BJ (cell line): ENCODE measurements at regions not wholly inside any gene's neighbourhood (a gene's known extent, or its start where the extent isn't known, plus 50 kb on each side); places are given as distances from the start of the nearest gene placed in this dataset.

Source experiments
- CTCF ChIA-PET: fragments of 350-600 bp; formaldehyde crosslinking; extraction: SDS; loops from one replicate; lab custom pipeline; 2021; ENCODE audit warnings: antibody characterized with exemption, inconsistent platforms; lab: Yijun Ruan, JAX
- POLR2A ChIA-PET: fragments of 300-600 bp; sonication (Branson Sonifier 250); formaldehyde crosslinking; extraction: SDS; loops from one replicate; lab custom pipeline; 2021; ENCODE audit warnings: antibody characterized with exemption; lab: Charles Lee
- DNase-seq: peaks from one replicate; pipeline ENCODE4 v3.0.0-alpha.2; 2011; ENCODE audit warnings: low read depth
- H3K27me3 ChIP-seq: 2 replicates; pipeline ENCODE4 v1.6.0; 2011; ENCODE audit warnings: low read length; ENCODE audit not compliant: control insufficient read depth, insufficient read depth
- H3K36me3 ChIP-seq: 2 replicates; pipeline ENCODE4 v1.5.1; 2011; ENCODE audit warnings: low read length; ENCODE audit not compliant: control insufficient read depth, insufficient read depth
- H3K4me3 ChIP-seq: 2 replicates; pipeline ENCODE4 v1.5.1; 2011; ENCODE audit warnings: low read depth, mild to moderate bottlenecking, control low read depth, low read length
- TF ChIP-seq, protein P1 (sequence below): IDR thresholded peaks from 2 replicates; pipeline ENCODE4 v1.5.1; 2011; ENCODE audit warnings: low read depth, mild to moderate bottlenecking, control low read depth, inconsistent platforms, low read length, moderate library complexity; ENCODE audit not compliant: insufficient read depth

DNA sequence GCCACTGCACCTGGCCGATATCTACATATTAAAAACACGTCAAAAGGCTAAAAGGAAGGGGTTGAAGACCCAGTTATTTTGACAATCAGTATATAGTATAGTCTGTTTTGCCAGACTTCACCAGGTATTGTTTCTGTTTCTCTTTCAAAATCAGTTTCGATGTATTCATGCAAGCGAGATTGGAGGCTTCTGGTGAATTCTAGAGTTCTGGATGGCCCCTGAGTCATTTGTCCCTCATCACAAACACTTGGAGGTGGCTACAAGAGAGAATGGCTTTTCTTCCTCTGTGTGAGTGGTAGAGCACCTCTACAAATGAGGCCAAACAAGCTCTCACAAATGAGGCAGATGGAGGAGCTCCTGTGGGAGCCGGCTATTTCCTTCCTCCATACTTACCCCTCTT, 68.6 kb upstream of the ADGRG2 start:
- POLR2A ChIA-PET, result no interaction called here
- no peak for DNase-seq

DNA sequence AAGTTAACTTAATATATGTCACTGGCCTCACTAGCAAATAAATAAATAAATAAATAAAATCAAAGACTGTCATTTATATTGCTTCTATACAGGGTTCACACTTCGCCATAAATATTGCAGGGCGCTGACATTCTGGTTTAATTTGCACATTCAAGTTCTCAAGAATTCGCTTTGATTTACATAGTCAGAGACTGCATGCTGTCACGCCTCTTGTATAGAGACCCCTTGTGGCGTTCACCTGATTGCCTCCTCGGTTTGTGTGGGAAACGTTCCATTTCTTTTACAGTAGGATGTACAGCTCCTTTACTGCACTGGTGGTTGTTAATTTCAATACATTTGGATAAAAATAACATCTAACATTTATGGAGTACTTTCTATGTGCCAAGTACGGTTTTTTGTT, 71.3 kb upstream of the ADGRG2 start:
- TF ChIP-seq, protein P1, sequence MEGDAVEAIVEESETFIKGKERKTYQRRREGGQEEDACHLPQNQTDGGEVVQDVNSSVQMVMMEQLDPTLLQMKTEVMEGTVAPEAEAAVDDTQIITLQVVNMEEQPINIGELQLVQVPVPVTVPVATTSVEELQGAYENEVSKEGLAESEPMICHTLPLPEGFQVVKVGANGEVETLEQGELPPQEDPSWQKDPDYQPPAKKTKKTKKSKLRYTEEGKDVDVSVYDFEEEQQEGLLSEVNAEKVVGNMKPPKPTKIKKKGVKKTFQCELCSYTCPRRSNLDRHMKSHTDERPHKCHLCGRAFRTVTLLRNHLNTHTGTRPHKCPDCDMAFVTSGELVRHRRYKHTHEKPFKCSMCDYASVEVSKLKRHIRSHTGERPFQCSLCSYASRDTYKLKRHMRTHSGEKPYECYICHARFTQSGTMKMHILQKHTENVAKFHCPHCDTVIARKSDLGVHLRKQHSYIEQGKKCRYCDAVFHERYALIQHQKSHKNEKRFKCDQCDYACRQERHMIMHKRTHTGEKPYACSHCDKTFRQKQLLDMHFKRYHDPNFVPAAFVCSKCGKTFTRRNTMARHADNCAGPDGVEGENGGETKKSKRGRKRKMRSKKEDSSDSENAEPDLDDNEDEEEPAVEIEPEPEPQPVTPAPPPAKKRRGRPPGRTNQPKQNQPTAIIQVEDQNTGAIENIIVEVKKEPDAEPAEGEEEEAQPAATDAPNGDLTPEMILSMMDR, result no peak
- Histone ChIP-seq H3K36me3 (no peaks in the 10 kb centered on the region), H3K4me3 (no peak overlapping the region), H3K27me3 (no peaks in the 10 kb centered on the region)
- POLR2A ChIA-PET, result no interaction called here
- CTCF ChIA-PET, result interaction anchor here (0.6 kb wide), 1 partner anchor 34 kb away, joined by 3 read pairs; no protein-coding TSS in a partner anchor
- no peak for DNase-seq

More for the DNA sequence above, 68.6 kb upstream of the ADGRG2 start:
- Histone ChIP-seq H3K27me3 (no peaks in the 10 kb centered on the region), H3K4me3 (no peak overlapping the region), H3K36me3 (no peaks in the 10 kb centered on the region)
- TF ChIP-seq, protein P1, result no peak
- CTCF ChIA-PET, result no interaction called here

DNA sequence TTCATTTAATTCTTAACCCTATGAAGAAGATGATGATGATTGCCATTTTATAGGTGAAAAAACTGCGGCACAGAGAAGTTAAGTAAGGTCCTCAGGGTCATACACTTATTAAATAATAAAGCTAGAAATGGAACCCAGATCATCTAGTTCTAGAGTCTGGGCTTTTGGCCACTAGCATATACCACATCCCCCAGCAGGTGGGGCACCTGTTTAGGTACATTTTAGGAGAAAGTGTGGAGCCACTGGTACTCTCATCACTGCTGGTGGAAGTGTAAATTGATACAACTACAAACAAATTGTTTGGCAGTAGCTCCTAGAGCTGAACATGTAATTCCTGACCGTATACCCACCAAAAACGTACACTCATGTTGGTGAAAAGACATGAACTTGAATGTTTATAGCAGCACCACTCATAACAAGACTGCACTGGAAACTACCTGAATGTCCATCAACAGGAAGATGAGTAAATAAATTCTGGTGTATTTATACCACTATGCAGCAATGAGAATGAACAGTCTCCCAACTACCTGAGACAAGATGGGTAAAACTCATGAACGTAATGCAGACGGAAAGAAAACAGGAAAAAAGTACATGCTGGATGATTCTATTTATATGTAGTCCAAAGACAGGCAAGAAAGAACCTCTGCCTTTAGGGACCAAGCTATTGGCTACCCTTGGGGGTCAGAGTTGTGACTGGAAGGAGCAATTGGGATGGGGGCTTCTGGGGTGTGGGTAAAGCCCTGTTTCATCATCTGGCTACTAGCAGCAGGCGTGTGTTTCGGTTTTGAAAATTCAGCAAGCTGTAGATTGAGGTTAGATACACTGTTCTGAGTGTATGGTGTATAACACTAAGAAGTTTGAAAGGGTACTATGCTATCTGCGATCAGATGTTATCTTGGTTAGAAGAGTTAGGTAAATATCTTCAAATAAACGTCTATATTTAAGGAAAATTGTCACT, 72.3 kb upstream of the ADGRG2 start:
- POLR2A ChIA-PET, result no interaction called here
- DNase-seq, result no peak
- TF ChIP-seq, protein P1, result no peak
- Histone ChIP-seq H3K27me3 (no peaks in the 10 kb centered on the region), H3K36me3 (no peaks in the 10 kb centered on the region), H3K4me3 (no peak overlapping the region)
- CTCF ChIA-PET, result no interaction called here

DNA sequence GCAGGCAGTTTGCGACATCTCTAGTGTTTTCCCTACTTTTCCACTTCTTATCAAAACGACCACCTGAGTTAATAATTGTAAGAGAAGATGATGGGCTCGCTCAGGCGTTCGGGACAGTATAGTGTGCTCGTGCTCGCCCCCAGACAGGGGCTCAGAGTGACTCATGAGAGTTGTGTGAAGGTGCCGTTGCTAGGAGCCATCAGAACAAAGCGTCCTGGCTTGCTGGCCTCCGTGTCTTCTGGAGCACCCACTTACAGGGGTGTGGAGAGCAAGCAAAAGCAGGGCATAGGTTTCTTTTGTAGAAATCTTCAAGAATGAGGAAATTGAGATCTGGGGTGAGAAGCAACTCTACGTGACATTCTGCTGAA, 73.0 kb upstream of the ADGRG2 start:
- no peak for DNase-seq
- TF ChIP-seq, protein P1, result no peak
- no peaks in the 10 kb centered on the region for H3K36me3 ChIP-seq
- no peak overlapping the region for H3K4me3 ChIP-seq
- POLR2A ChIA-PET, result no interaction called here
- H3K27me3 ChIP-seq, result no peaks in the 10 kb centered on the region
- CTCF ChIA-PET, result no interaction called here

DNA sequence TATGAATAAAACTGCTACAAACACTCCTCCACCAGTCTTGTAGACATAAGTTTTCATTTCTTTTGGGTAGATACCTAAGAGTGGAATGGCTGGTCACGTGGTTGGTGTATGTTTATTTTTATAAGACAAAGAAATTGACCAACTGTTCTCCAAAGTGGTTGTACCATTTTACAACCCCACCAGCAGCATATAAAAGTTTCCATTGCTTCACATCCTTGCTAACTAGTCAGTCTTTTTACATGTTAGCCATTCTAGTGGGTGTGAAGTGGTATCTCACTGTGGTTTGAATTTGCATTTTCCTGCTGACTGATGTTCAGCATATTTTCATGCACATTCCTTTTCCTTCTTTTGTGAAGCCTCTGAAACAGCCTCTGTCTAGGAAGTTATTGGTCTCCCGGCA, 76.2 kb upstream of the ADGRG2 start:
- no peak for DNase-seq
- CTCF ChIA-PET, result no interaction called here
- Histone ChIP-seq H3K36me3 (no peaks in the 10 kb centered on the region), H3K27me3 (no peaks in the 10 kb centered on the region), H3K4me3 (no peak overlapping the region)
- POLR2A ChIA-PET, result no interaction called here
- TF ChIP-seq, protein P1, result no peak
